Endothelial cell (in vitro differentiated cells): ENCODE measurements at regions not wholly inside any gene's neighbourhood (a gene's known extent, or its start where the extent isn't known, plus 50 kb on each side); places are given as distances from the start of the nearest gene placed in this dataset.

Experiments used
- DNase-seq: peaks from one replicate; pipeline ENCODE4 v3.0.0; 2021; ENCODE audit warnings: low spot score
- H3K27ac Mint-ChIP-seq: one replicate; pipeline ENCODE4 v1.8.0; 2021; ENCODE audit warnings: mixed read lengths, inconsistent platforms; ENCODE audit not compliant: unreplicated experiment
- H3K27me3 Mint-ChIP-seq: one replicate; pipeline ENCODE4 v1.8.0; 2021; ENCODE audit warnings: mild to moderate bottlenecking, moderate library complexity, mixed read lengths, inconsistent platforms; ENCODE audit not compliant: unreplicated experiment
- H3K36me3 Mint-ChIP-seq: one replicate; pipeline ENCODE4 v1.8.0; 2021; ENCODE audit warnings: mild to moderate bottlenecking, low read depth, mixed read lengths, inconsistent platforms; ENCODE audit not compliant: unreplicated experiment
- H3K4me1 Mint-ChIP-seq: one replicate; pipeline ENCODE4 v1.8.0; 2021; ENCODE audit warnings: mild to moderate bottlenecking, mixed read lengths, inconsistent platforms; ENCODE audit not compliant: unreplicated experiment
- H3K4me3 Mint-ChIP-seq: one replicate; pipeline ENCODE4 v1.8.0; 2021; ENCODE audit warnings: mild to moderate bottlenecking, mixed read lengths, inconsistent platforms; ENCODE audit not compliant: unreplicated experiment
- H3K9me3 Mint-ChIP-seq: one replicate; pipeline ENCODE4 v1.8.0; 2021; ENCODE audit warnings: mixed read lengths, inconsistent platforms; ENCODE audit not compliant: unreplicated experiment
- CTCF ChIP-seq: fragments of 200-600 bp; sonication (generic); IDR thresholded peaks from one replicate; pipeline ENCODE4 v1.5.0; 2021; ENCODE audit warnings: antibody characterized with exemption; ENCODE audit not compliant: unreplicated experiment

- Mint-ChIP-seq H3K9me3 (no peaks in the 10 kb centered on the region), H3K4me1 (peaks cover 5% of the 10 kb centered on the region), H3K27me3 (peaks cover 6% of the 10 kb centered on the region), H3K36me3 (no peaks in the 10 kb centered on the region), H3K4me3 (no peak overlapping the region), H3K27ac (no peak overlapping the region)
- DNase-seq = no peak
- no peak for TF ChIP-seq CTCF
Observed at GRCh38 chr16:48942996-48943395, 333.0 kb upstream of the N4BP1 start.

DNA sequence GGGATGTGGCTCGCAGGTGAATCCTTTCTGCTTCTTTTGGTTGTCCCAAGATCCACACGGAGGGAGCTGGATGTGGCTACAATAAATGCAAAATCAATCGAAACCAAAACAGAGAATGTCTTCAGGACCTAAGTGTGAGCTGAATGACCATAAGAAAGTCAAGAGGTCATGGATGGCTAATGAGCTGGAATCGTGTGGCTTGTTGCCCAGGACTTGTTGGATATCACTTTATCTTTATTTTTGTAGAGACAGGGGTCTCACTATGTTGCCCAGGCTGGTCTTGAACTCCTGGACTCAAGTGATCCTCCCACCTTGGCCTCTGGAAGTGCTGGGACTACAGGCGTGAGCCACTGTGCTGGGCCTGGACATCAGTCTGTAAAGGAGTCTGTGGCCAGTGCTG is 326.8 kb upstream of the N4BP1 start:
- Mint-ChIP-seq H3K4me3 (no peak overlapping the region), H3K27me3 (peaks cover 6% of the 10 kb centered on the region), H3K9me3 (no peaks in the 10 kb centered on the region), H3K4me1 (no peaks in the 10 kb centered on the region), H3K36me3 (no peaks in the 10 kb centered on the region), H3K27ac (no peak overlapping the region)
- TF ChIP-seq CTCF = no peak
- DNase-seq = no peak

DNA sequence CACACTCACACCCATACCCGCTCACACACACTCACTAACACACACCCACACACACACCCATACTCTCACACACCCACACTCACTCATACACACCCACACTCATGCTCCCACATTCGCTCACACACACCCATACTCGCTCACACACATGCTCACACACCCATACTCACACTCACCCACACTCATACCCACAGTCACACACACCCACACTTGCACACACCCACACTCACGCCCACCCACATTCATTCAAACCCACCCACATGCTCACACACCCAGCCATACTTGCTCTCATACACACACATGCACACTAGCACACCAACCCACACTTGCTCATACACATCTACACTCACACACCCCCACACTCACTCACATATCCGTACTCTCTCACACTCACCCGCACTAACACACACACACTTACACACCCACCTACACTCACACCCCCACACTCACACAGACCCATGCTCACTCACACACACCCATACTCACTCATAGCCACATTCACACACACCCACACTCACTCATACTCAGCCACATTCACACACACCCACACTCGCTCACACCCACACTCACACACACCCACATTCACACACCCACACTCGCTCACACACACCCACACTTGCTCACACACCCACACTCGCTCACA is 322.4 kb upstream of the N4BP1 start:
- Mint-ChIP-seq H3K9me3 (no peaks in the 10 kb centered on the region), H3K27ac (no peak overlapping the region), H3K36me3 (no peaks in the 10 kb centered on the region), H3K4me1 (no peaks in the 10 kb centered on the region), H3K27me3 (peaks cover 2% of the 10 kb centered on the region), H3K4me3 (no peak overlapping the region)
- DNase-seq = no peak
- TF ChIP-seq CTCF = no peak

DNA sequence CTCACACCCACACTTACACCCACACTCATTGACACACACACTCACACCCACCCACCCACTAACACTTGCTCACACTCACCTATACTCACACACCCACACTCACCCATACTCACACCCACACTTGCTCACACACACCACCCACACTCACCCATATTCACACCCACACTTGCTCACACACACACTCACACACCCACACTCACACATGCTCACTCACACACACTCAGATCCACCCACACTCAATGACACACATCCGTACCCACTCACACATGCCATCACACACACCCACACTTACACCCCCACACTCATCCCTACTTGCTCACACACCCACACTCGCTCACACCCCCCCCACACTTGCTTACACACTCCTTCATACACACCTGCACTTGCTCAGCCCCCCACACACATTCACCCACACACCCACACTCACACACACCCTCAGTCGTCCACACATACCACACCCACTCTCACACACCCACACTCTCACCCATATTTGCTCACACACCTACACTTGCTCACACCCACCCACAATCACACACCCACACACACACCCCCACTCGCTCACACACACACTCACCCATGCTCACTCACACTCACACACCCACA is 321.1 kb upstream of the N4BP1 start:
- Mint-ChIP-seq H3K9me3 (no peaks in the 10 kb centered on the region), H3K27ac (no peak overlapping the region)

More for the DNA sequence above, 321.1 kb upstream of the N4BP1 start:
- H3K4me1 Mint-ChIP-seq = no peaks in the 10 kb centered on the region
- DNase-seq = no peak
- H3K36me3 Mint-ChIP-seq = no peaks in the 10 kb centered on the region
- peaks cover 2% of the 10 kb centered on the region for H3K27me3 Mint-ChIP-seq
- TF ChIP-seq CTCF = no peak
- H3K4me3 Mint-ChIP-seq = no peak overlapping the region
